ENCODE measurements at regions not wholly inside any gene's neighbourhood (a gene's known extent, or its start where the extent isn't known, plus 50 kb on each side); places are given as distances from the start of the nearest gene placed in this dataset.
"Not testable (repeated sequence)": the region's sequence is repeated elsewhere in the genome, so short reads cannot be mapped to it uniquely, and the experiment has no call there.

GRCh38 chr2:176926453-176926852, 286.1 kb upstream of the HNRNPA3 start:
- Histone ChIP-seq H3K27me3 (ENCODE audit: control insufficient read depth in 2 of 2, insufficient read depth in 2 of 2, low read length in 2 of 2) (no peaks in the 10 kb centered on the region), H3K4me3 (ENCODE audit: low read length) (no peak overlapping the region), H3K36me3 (ENCODE audit: control insufficient read depth in 2 of 3, insufficient read depth in 3 of 3, low read length in 3 of 3) (no peaks in the 10 kb centered on the region), H3K4me1 (ENCODE audit: control insufficient read depth in 2 of 2, insufficient read depth in 2 of 2, low read length in 2 of 2) (no peaks in the 10 kb centered on the region), H3K9me3 (ENCODE audit: control insufficient read depth in 2 of 3, low read length in 3 of 3) (no peaks in the 10 kb centered on the region), H3K27ac (ENCODE audit: low read depth, low read length) (no peak overlapping the region)
- POLR2A ChIA-PET: no interaction called here
- H3K4me3 Mint-ChIP-seq: no peak overlapping the region
- peaks cover 0 to 5% (median 0%) of the 10 kb centered on the region in 5 donors for H3K36me3 Mint-ChIP-seq
- CTCF ChIA-PET: no interaction called here
- no peak overlapping the region for H3K27ac Mint-ChIP-seq
- intact Hi-C loops (cut with micrococcal nuclease): loop anchor here in 1 of 2 donors (5.0 kb wide), 1 partner anchor 221 kb away; no protein-coding TSS in a partner anchor
- peaks cover 0 to 9% (median 3%) of the 10 kb centered on the region in 11 donors for H3K9me3 Mint-ChIP-seq
- H3K27me3 Mint-ChIP-seq: peaks cover 0 to 2% (median 0%) of the 10 kb centered on the region in 5 donors
- DNase-seq: no peak
- H3K4me1 Mint-ChIP-seq: peaks cover 0 to 5% (median 0%) of the 10 kb centered on the region in 7 donors
- no peak for ATAC-seq

- H3K27ac Mint-ChIP-seq; H3K4me3 Mint-ChIP-seq; H3K9me3 Mint-ChIP-seq; ATAC-seq; H3K4me3 ChIP-seq (ENCODE audit: low read length); H3K4me1 ChIP-seq (ENCODE audit: control insufficient read depth in 2 of 2, insufficient read depth in 2 of 2, low read length in 2 of 2); CTCF ChIA-PET; H3K27ac ChIP-seq (ENCODE audit: low read depth, low read length); H3K9me3 ChIP-seq (ENCODE audit: control insufficient read depth in 2 of 3, low read length in 3 of 3); H3K36me3 ChIP-seq (ENCODE audit: control insufficient read depth in 2 of 3, insufficient read depth in 3 of 3, low read length in 3 of 3); POLR2A ChIA-PET; H3K27me3 Mint-ChIP-seq; H3K27me3 ChIP-seq (ENCODE audit: control insufficient read depth in 2 of 2, insufficient read depth in 2 of 2, low read length in 2 of 2); DNase-seq: not testable (repeated sequence)
- Mint-ChIP-seq H3K36me3 (peaks cover 0 to 10% (median 0%) of the 10 kb centered on the region in 5 donors), H3K4me1 (peaks cover 0 to 16% (median 4%) of the 10 kb centered on the region in 7 donors)
- intact Hi-C loops (cut with micrococcal nuclease): loop anchor here in 1 of 2 donors (5.0 kb wide), 1 partner anchor 218 kb away; no protein-coding TSS in a partner anchor
These were observed 283.2 kb upstream of the HNRNPA3 start for GRCh38 chr2:176929387-176929786.

GRCh38 chr2:176931588-176932563, 280.7 kb upstream of the HNRNPA3 start:
- peaks cover 0 to 7% of the 10 kb centered on the region in 2 donors for H3K4me1 ChIP-seq (ENCODE audit: control insufficient read depth in 2 of 2, insufficient read depth in 2 of 2, low read length in 2 of 2)
- peaks cover 0 to 7% (median 3%) of the 10 kb centered on the region in 11 donors for H3K9me3 Mint-ChIP-seq
- H3K4me3 ChIP-seq (ENCODE audit: low read length): no peak overlapping the region
- H3K4me1 Mint-ChIP-seq: peaks cover 6 to 20% (median 8%) of the 10 kb centered on the region in 7 donors
- ATAC-seq (peak; percentile 89), DNase-seq (no peak)
- no peaks in the 10 kb centered on the region for H3K9me3 ChIP-seq (ENCODE audit: control insufficient read depth in 2 of 3, low read length in 3 of 3)
- peak overlapping the region in 2 of 10 donors; percentile 39 to 69 for H3K4me3 Mint-ChIP-seq
- ChIA-PET CTCF (no interaction called here), POLR2A (no interaction called here)
- peaks cover 0 to 1% (median 0%) of the 10 kb centered on the region in 5 donors for H3K27me3 Mint-ChIP-seq
- no peaks in the 10 kb centered on the region for H3K27me3 ChIP-seq (ENCODE audit: control insufficient read depth in 2 of 2, insufficient read depth in 2 of 2, low read length in 2 of 2)
- peaks cover 0 to 11% (median 0%) of the 10 kb centered on the region in 5 donors for H3K36me3 Mint-ChIP-seq
- no peak overlapping the region for H3K27ac ChIP-seq (ENCODE audit: low read depth, low read length)
- no peaks in the 10 kb centered on the region for H3K36me3 ChIP-seq (ENCODE audit: control insufficient read depth in 2 of 3, insufficient read depth in 3 of 3, low read length in 3 of 3)
- intact Hi-C loops (cut with micrococcal nuclease): loop anchor here in 1 of 2 donors (1.0 to 10.0 kb wide), 4 partner anchors 65 to 332 kb away; partner anchors contain the start of gene NFE2L2
- peak overlapping the region in 2 of 9 donors; percentile 11 to 90 for H3K27ac Mint-ChIP-seq

DNA sequence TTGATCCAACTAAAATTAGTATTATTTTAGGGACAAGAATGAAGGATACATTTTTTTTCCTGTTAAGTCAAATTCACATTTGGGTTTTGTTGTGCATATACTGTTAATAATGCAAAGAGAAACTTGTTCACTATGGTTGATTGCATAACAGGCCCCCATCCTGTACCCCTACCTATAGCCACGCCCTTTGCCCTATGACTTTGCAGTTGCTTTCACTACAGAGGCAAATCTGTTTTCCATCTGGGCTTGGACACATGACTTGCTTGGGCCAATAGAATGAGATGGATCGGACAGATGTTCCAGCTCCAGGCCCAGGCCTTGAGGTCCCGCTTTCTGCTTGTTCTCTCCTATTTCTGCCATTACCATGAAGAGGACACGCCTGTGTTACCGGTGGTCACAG, 278.5 kb upstream of the HNRNPA3 start:
- H3K27ac ChIP-seq (ENCODE audit: low read depth, low read length): no peak overlapping the region
- no peak overlapping the region for H3K27ac Mint-ChIP-seq
- H3K9me3 ChIP-seq (ENCODE audit: control insufficient read depth in 2 of 3, low read length in 3 of 3): no peaks in the 10 kb centered on the region
- ChIA-PET POLR2A (no interaction called here), CTCF (no interaction called here)
- H3K4me3 Mint-ChIP-seq: no peak overlapping the region
- ATAC-seq: no peak
- H3K4me1 ChIP-seq (ENCODE audit: control insufficient read depth in 2 of 2, insufficient read depth in 2 of 2, low read length in 2 of 2): peaks cover 0 to 7% of the 10 kb centered on the region in 2 donors
- H3K9me3 Mint-ChIP-seq: peaks cover 0 to 7% (median 0%) of the 10 kb centered on the region in 11 donors
- H3K36me3 Mint-ChIP-seq: peaks cover 0 to 11% (median 0%) of the 10 kb centered on the region in 5 donors
- DNase-seq: no peak
- H3K36me3 ChIP-seq (ENCODE audit: control insufficient read depth in 2 of 3, insufficient read depth in 3 of 3, low read length in 3 of 3): no peaks in the 10 kb centered on the region
- peaks cover 0 to 12% (median 6%) of the 10 kb centered on the region in 5 donors for H3K27me3 Mint-ChIP-seq
- no peaks in the 10 kb centered on the region for H3K27me3 ChIP-seq (ENCODE audit: control insufficient read depth in 2 of 2, insufficient read depth in 2 of 2, low read length in 2 of 2)
- H3K4me1 Mint-ChIP-seq: peaks cover 6 to 32% (median 9%) of the 10 kb centered on the region in 7 donors
- no peak overlapping the region for H3K4me3 ChIP-seq (ENCODE audit: low read length)
- intact Hi-C loops (cut with micrococcal nuclease): loop anchor here in 1 of 2 donors (5.0 to 10.0 kb wide), 3 partner anchors 63 to 109 kb away; no protein-coding TSS in a partner anchor

DNA sequence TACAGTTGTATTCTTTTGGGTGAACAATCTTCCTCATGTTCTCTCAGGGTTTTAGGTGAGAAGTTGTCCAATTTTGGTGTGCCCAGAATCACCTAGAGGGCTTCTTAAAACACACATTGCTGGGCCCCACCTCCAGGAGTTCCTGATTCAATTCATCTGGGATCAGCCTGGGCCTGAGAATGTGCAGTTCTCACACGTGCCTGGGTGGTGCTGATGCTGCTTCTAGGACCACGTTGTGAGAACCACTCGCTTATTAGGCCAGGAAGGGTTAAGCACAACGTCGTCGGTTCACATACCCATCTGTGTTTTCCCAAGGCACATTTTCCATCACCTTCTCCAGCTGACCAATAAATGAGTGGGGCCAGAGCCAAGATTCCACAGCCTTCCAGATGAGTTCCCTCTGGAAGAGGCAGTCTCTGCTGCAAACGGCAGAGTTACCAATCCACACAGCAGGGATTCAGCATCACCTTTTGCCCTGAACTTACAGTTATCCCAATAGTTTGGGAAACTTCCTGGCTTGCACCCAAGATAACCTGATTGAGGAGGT, 277.7 kb upstream of the HNRNPA3 start:
- intact Hi-C loops (cut with micrococcal nuclease): loop anchor here in 1 of 2 donors (5.0 to 10.0 kb wide), 3 partner anchors 62 to 110 kb away; no protein-coding TSS in a partner anchor
- Histone ChIP-seq H3K9me3 (ENCODE audit: control insufficient read depth in 2 of 3, low read length in 3 of 3) (no peaks in the 10 kb centered on the region), H3K36me3 (ENCODE audit: control insufficient read depth in 2 of 3, insufficient read depth in 3 of 3, low read length in 3 of 3) (no peaks in the 10 kb centered on the region), H3K27ac (ENCODE audit: low read depth, low read length) (no peak overlapping the region), H3K27me3 (ENCODE audit: control insufficient read depth in 2 of 2, insufficient read depth in 2 of 2, low read length in 2 of 2) (no peaks in the 10 kb centered on the region), H3K4me3 (ENCODE audit: low read length) (no peak overlapping the region), H3K4me1 (ENCODE audit: control insufficient read depth in 2 of 2, insufficient read depth in 2 of 2, low read length in 2 of 2) (peaks cover 0 to 7% of the 10 kb centered on the region in 2 donors)
- peaks cover 0 to 15% (median 6%) of the 10 kb centered on the region in 5 donors for H3K27me3 Mint-ChIP-seq
- peaks cover 6 to 32% (median 9%) of the 10 kb centered on the region in 7 donors for H3K4me1 Mint-ChIP-seq
- POLR2A ChIA-PET: no interaction called here
- ATAC-seq: no peak
- H3K9me3 Mint-ChIP-seq: peaks cover 0 to 2% (median 0%) of the 10 kb centered on the region in 11 donors
- DNase-seq: no peak
- CTCF ChIA-PET: no interaction called here
- H3K36me3 Mint-ChIP-seq: peaks cover 0 to 7% (median 0%) of the 10 kb centered on the region in 5 donors
- H3K4me3 Mint-ChIP-seq: no peak overlapping the region
- H3K27ac Mint-ChIP-seq: no peak overlapping the region

- H3K36me3 ChIP-seq (ENCODE audit: control insufficient read depth in 2 of 3, insufficient read depth in 3 of 3, low read length in 3 of 3): no peaks in the 10 kb centered on the region
- H3K27me3 Mint-ChIP-seq: peaks cover 0 to 19% (median 6%) of the 10 kb centered on the region in 5 donors
- no peaks in the 10 kb centered on the region for H3K27me3 ChIP-seq (ENCODE audit: control insufficient read depth in 2 of 2, insufficient read depth in 2 of 2, low read length in 2 of 2)
- ChIA-PET CTCF (no interaction called here), POLR2A (no interaction called here)
- DNase-seq (no peak), ATAC-seq (no peak)
- H3K27ac ChIP-seq (ENCODE audit: low read depth, low read length): no peak overlapping the region
- H3K4me3 ChIP-seq (ENCODE audit: low read length): no peak overlapping the region
- peaks cover 0 to 7% (median 0%) of the 10 kb centered on the region in 5 donors for H3K36me3 Mint-ChIP-seq
- peaks cover 0 to 2% (median 0%) of the 10 kb centered on the region in 11 donors for H3K9me3 Mint-ChIP-seq
- peaks cover 0 to 7% of the 10 kb centered on the region in 2 donors for H3K4me1 ChIP-seq (ENCODE audit: control insufficient read depth in 2 of 2, insufficient read depth in 2 of 2, low read length in 2 of 2)
- no peaks in the 10 kb centered on the region for H3K9me3 ChIP-seq (ENCODE audit: control insufficient read depth in 2 of 3, low read length in 3 of 3)
- intact Hi-C loops (cut with micrococcal nuclease): loop anchor here in 1 of 2 donors (10.0 kb wide), 1 partner anchor 111 kb away; no protein-coding TSS in a partner anchor
- peaks cover 6 to 32% (median 9%) of the 10 kb centered on the region in 7 donors for H3K4me1 Mint-ChIP-seq
- H3K27ac Mint-ChIP-seq: no peak overlapping the region
- H3K4me3 Mint-ChIP-seq: no peak overlapping the region
These were observed 277.0 kb upstream of the HNRNPA3 start for GRCh38 chr2:176935543-176936102.
